ENCODE measurements at regions not wholly inside any gene's neighbourhood (a gene's known extent, or its start where the extent isn't known, plus 50 kb on each side); places are given as distances from the start of the nearest gene placed in this dataset.

GRCh38 chr10:121188005-121188404 lies 336.8 kb downstream of the WDR11 start:
- TF ChIP-seq CTCF (conservative IDR thresholded peaks at IDR 0.05 in 1 of 2, IDR thresholded peaks at IDR 0.05 in 1 of 2; ENCODE audit: extremely low read depth in 1 of 2, insufficient read depth in 1 of 2, low read depth in 1 of 2, low read length in 2 of 2): peak in 1 of 2 donors; percentile 17
- no peak for TF ChIP-seq EZH2 (IDR thresholded peaks at IDR 0.05; ENCODE audit: borderline replicate concordance, low read length)

All from mammary epithelial cell (primary cell).